NB4 (cell line): ENCODE measurements at regions not wholly inside any gene's neighbourhood (a gene's known extent, or its start where the extent isn't known, plus 50 kb on each side); places are given as distances from the start of the nearest gene placed in this dataset.

Experiments used
- DNase-seq: peaks from one replicate; pipeline ENCODE4 v3.0.0; 2010; ENCODE audit warnings: low read depth
- H3K4me3 ChIP-seq: one replicate; pipeline ENCODE4 v1.5.1; 2011; ENCODE audit warnings: mild to moderate bottlenecking, low read depth, low read length, moderate library complexity
- MYC ChIP-seq: IDR thresholded peaks from 2 replicates; pipeline ENCODE4 v1.6.1; 2011; ENCODE audit warnings: low read depth, low read length
- POLR2A ChIP-seq: IDR thresholded peaks from 2 replicates; pipeline ENCODE4 v1.6.1; 2011; ENCODE audit warnings: mild to moderate bottlenecking; ENCODE audit not compliant: insufficient read length; ENCODE audit errors: extremely low read depth
- TF ChIP-seq, protein P1 (sequence below): IDR thresholded peaks from 2 replicates; pipeline ENCODE4 v1.6.1; 2011; ENCODE audit warnings: low read depth, low read length
- TF ChIP-seq, protein P2 (sequence below): IDR thresholded peaks from one replicate; pipeline ENCODE4 v1.5.1; 2012; ENCODE audit warnings: low read depth, low read length

DNA sequence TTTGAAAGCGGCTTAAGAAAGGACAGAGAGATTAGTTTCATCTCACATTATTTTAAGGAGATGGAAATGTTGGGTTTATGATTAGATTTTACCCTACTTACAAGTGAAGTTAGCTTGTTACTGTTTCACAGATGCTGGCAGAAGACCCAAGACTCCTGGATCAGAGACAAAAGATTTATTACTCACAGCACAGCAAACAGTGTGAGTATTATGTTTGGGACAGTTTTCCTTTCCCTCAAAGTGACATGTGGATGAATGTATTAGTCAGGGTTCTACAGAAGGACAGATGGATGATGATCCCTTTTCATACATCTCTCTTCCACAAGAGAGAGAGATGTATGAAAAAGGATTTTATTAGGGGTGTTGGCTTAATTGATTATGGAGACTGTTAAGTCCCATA, 281.8 kb upstream of the CDH2 start:
- H3K4me3 ChIP-seq, result no peak overlapping the region
- no peak for TF ChIP-seq POLR2A
- TF ChIP-seq, protein P1, sequence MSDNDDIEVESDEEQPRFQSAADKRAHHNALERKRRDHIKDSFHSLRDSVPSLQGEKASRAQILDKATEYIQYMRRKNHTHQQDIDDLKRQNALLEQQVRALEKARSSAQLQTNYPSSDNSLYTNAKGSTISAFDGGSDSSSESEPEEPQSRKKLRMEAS, result no peak
- no peak for TF ChIP-seq MYC
- TF ChIP-seq, protein P2, sequence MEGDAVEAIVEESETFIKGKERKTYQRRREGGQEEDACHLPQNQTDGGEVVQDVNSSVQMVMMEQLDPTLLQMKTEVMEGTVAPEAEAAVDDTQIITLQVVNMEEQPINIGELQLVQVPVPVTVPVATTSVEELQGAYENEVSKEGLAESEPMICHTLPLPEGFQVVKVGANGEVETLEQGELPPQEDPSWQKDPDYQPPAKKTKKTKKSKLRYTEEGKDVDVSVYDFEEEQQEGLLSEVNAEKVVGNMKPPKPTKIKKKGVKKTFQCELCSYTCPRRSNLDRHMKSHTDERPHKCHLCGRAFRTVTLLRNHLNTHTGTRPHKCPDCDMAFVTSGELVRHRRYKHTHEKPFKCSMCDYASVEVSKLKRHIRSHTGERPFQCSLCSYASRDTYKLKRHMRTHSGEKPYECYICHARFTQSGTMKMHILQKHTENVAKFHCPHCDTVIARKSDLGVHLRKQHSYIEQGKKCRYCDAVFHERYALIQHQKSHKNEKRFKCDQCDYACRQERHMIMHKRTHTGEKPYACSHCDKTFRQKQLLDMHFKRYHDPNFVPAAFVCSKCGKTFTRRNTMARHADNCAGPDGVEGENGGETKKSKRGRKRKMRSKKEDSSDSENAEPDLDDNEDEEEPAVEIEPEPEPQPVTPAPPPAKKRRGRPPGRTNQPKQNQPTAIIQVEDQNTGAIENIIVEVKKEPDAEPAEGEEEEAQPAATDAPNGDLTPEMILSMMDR, result no peak

DNA sequence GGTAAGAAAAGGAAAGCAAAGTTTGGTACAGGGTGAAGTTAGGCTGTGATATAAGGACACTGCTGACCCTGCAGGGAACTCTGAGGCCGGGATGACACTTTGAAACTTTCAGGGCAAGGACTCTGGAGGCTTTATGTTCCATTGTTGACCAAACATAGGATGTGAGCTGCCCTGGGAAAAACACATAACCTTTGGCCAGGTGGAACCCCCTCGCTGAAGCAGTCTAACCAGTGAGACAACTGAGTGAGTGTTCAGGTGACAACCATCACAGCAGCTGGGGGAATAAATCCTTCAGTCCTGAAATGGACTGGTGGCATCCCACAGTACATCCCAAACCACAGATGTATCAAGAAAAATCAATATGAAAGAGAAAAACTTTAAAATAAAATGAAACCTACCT, 280.9 kb upstream of the CDH2 start:
- no peak for DNase-seq
- TF ChIP-seq, protein P1, result no peak
- TF ChIP-seq, protein P2, result no peak
- TF ChIP-seq POLR2A (no peak), MYC (no peak)

More for the DNA sequence above, 281.8 kb upstream of the CDH2 start:
- no peak for DNase-seq

DNA sequence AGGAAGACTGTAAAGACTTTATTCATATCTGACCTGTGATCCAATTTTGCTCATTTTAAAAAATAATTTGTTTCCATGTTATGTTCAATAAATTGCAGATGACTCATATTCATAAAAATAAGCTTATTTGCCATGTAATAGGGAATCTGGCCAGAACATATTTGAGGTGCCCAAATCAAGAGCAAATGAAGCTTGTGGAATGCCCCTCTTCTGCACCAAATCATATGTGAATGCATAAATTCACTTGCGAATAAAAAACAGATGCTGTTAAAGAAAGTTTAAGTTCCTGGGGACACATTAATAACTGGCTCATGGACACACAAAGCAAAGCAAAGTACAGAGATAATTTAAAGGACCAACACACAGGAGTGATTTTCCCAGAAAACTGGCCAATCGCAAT, 279.0 kb upstream of the CDH2 start:
- TF ChIP-seq, protein P1, result no peak
- TF ChIP-seq MYC, result no peak
- TF ChIP-seq POLR2A, result no peak
- TF ChIP-seq, protein P2, result no peak
- no peak for DNase-seq
- H3K4me3 ChIP-seq, result no peak overlapping the region

More for the DNA sequence above, 280.9 kb upstream of the CDH2 start:
- no peak overlapping the region for H3K4me3 ChIP-seq

- DNase-seq, result peak; percentile 1
- TF ChIP-seq, protein P1, result no peak
- TF ChIP-seq MYC (no peak), POLR2A (no peak)
- TF ChIP-seq, protein P2, result peak; percentile 3
- H3K4me3 ChIP-seq, result no peak overlapping the region
These were observed 262.9 kb upstream of the CDH2 start for GRCh38 chr18:28439870-28440269.

DNA sequence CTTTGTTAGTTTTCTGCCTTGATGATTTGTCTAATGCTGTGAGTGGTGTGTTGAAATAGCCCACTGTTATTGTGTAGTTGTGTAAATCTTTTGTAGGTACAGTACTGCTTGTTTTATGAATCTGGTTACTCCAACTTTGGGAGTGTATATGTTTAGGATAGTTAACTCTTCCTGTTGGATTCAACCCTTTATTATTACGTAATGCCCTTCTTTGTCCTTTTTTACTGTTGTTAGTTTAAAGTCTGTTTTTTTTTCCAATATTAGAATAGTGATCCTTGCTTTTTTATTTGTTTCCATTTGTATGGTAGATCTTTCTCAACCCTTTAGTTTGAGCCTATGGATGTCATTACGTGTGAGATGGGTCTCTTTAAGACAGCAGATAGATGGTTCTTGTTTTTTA, 261.5 kb upstream of the CDH2 start:
- H3K4me3 ChIP-seq, result no peak overlapping the region
- TF ChIP-seq, protein P2, result no peak
- TF ChIP-seq MYC, result no peak
- no peak for TF ChIP-seq POLR2A
- TF ChIP-seq, protein P1, result no peak
- DNase-seq, result no peak

DNA sequence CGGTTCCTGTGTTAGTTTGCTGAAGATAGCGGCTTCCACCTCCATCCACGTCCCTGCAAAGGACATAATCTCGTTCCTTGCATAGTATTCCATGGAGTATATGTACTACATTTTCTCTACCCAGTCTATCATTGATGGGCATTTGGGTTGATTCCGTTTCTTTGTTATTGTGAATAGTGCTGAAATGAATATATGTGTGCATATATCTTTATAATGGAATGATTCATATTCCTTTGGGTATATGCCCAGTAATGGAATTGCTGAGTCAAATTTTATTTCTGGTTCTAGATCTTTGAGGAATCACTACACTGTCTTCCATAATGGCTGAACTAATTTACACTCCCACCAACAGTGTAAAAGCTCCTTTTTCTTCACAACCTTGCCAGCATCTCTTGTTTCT, 255.4 kb upstream of the CDH2 start:
- no peak overlapping the region for H3K4me3 ChIP-seq
- TF ChIP-seq, protein P1, result no peak
- TF ChIP-seq MYC, result no peak
- no peak for TF ChIP-seq POLR2A
- no peak for DNase-seq
